Medulla oblongata (tissue), 1 donor: ENCODE measurements at regions not wholly inside any gene's neighbourhood (a gene's known extent, or its start where the extent isn't known, plus 50 kb on each side); places are given as distances from the start of the nearest gene placed in this dataset.
"Not testable (repeated sequence)": the region's sequence is repeated elsewhere in the genome, so short reads cannot be mapped to it uniquely, and the experiment has no call there.

ENCODE experiments used
- DNase-seq: peaks from one replicate; pipeline ENCODE4 v3.0.0-alpha.2; 2015; ENCODE audit errors: extremely low spot score

DNA sequence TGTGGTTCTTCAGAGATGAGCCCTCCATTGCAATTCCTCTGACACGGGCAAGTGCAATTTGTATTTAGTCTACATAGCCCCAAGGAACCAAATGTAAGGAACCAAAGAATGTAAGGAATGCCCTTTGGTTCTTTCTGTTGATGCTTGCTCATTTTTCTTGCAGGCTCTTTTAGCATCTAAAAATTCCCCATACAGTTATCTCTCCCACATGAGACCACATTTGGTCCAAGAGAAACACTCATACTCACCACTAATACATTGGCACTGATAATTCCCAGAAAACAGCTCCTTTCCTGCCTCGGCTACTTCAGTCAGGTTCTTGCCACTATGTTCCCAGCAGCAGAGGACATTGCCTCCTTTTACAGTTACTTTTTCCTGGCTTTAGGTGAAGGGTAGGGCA lies 332.6 kb downstream of the AEBP2 start:
- DNase-seq = no peak

DNA sequence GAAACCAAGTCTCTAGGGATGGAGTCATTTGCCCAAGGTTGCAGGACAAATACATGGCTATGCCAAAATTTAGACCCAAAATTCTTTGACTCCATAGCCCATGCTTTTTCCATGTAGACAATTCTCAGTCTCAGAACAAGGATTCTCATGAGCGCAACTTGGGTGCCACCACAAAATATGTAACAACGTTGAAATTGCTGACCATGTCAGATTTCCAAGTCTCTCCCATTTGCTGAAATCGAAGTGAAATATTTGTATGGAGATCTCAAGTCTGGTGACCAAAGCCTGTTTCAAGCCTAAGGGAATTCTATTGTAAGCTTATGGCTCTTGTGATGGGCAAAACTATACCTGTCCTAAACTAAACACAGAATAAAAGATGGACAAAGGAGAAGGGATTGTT lies 333.5 kb downstream of the AEBP2 start:
- no peak for DNase-seq

- DNase-seq = no peak
Measured at GRCh38 chr12:19775241-19775640, 335.9 kb downstream of the AEBP2 start.

DNA sequence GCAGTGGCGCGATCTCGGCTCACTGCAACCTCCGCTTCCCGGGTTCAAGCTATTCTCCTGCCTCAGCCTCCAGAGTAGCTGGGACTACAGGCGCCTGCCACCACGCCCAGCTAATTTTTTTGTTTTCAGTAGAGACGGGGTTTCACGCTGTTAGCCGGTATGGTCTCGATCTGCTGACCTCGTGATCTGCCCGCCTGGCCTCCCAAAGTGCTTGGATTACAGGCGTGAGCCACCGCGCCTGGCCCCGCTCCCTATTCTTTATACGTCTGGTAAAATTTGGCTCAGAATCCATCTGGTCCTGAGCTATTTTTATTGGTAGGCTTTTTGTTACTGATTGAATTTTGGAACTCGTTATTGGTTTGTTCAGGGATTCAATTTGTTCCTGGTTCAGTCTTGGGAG lies 336.7 kb downstream of the AEBP2 start:
- not testable (repeated sequence) for DNase-seq

GRCh38 chr12:19778172-19778571 lies 338.9 kb downstream of the AEBP2 start:
- DNase-seq = no peak

GRCh38 chr12:19778797-19779196 lies 339.5 kb downstream of the AEBP2 start:
- DNase-seq = no peak

DNA sequence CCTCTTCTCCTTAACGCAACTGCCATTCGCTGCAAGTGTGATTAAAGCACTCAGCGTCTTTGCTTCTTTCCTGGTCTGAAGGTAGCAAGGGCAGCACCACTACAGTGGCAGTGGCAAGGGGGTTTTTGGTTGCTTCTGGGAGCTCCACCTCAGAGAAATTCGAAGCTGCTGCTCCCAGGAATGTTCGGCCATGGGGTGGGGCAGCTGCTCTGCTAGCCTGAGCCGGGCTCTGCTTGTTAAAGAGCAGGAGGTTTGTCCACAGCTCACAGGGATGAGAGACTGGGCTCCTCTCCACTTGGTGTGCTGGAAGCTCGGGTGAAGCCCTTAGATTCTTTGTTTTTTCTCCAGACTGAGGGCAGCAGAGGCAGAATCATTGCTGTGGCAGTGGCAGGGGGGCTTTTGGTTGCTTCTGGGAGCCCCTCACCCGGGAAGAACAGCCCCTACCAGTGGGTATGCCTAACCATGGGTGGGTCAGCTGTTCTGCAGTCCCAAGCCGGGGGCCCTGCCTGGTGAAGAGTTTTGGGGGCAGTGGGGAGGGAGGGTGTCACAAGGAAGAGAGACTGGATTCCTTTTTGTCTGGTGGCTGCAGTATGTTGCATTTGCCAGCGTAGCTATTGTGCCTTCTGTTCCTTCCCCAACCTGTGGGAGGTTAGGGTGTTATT lies 340.2 kb downstream of the AEBP2 start:
- no peak for DNase-seq

DNA sequence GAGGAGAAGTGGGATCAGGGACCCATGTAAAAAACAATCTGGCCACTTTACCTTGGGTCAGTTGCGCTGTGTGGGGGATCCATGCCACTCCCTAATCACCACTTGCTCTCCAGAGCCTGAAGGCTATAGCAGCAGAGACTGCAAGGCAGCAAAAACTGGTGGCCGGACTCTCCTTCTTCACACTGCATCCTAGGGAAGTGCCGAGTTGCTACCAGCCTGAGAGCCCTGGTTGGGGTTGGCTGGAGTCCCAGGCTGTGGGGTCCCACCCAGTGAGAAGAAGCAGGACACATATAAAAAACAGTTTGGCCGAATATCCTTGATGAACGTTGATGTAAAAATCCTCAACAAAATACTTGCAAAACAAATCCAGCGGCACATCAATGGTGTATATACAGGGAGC lies 341.2 kb downstream of the AEBP2 start:
- no peak for DNase-seq

DNA sequence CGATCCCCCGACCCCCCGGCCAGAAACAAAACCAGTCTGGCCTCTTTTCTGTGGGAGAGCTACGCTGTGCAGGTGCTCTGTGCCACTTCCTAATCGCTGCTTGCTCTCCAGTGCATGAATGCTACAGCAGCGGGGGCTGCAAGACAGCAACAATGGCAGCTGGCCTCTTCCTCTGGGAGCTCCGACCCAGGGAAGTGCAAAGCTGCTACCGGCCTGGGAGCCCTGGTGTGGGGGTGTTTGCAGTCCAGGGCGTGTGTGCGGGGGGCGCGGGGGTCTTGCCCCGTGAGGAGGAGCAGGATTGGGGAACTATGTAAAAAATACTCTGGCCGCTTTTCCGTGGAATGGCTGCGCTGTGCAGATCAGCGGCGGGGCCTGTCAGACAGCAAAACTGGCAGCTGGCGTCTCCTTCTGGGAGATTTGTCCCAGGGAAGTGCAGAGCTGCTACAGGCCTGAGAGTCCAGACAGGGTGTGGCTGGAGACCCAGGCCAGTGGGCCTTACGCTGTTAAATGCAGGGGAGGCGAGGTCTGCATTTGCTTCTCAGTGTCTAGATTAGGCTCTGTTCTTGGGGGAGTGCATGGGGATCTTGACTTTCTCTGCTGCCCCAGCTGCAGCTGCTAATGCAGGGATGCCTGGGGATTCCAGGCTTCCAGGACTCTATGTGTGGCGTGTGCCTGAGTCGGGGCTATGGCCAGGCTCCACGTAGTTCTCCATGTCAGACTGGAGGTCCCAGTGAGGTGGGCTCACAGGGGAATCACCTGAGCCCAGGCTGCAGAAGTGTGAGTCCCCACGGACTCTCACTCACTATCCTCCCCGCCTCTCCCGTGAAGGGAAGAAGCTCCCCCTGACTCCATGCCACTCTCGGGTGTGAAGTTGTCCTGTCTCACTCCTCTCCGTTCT lies 344.5 kb downstream of the AEBP2 start:
- DNase-seq = no peak

DNA sequence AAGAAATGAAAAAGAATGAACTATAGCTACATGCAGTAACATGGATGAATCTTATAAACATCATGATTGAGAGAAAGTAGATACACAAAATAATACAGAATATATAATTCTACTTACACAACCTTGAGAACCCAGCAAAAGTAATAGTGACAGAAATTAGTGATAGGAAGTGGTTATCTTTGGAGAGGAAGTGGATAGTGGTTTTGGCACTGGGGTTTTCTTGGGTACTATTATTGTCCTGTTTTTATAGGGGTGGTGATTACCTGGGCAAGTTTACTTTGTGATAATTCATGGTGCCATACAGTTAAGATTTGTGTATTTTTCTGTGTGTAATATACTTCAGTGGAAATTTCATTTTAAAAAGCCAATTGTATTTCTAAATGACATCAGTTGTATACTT lies 352.7 kb downstream of the AEBP2 start:
- no peak for DNase-seq

DNA sequence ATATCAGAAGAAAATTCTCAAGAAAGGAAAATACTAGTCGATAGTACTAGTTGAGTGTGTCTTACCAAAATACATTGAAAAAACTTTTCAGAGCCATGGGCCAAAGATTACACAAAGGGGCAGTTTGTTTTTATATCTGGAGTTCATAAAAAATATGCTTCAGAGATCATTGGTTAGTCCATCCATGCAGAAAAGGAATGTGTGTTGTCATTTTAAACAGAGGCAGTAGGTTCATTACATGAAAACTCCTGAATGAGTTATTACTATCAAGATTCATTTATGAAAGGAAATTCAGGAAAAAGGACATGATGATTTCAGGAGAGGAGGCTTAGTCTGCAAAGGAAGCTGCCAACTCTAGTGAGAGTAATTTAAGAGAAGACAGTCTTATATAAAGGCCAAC lies 354.8 kb downstream of the AEBP2 start:
- DNase-seq = no peak

DNA sequence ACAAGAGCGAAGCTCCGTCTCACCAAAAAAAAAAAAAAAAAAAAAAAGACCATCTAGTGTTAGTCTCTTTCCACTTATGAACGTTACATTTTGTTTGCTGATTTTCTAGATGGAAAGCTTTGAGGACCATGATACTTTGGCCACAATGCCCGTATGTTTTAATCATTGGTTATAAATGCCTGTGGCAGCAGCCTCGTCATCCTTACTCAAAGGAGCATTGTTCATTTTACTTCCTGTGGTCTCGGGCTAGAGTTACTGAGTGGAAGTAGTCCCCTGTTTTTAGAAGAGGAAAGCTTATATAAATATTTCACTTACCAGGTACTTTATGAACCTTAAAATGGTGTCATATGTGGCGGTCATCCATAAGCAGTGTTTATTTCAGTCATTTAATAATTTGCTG lies 359.9 kb downstream of the AEBP2 start:
- DNase-seq = no peak

- no peak for DNase-seq
Measured at GRCh38 chr12:19799895-19800602, 360.8 kb downstream of the AEBP2 start.

- no peak for DNase-seq
Measured at GRCh38 chr12:19800884-19801283, 361.6 kb downstream of the AEBP2 start.

GRCh38 chr12:19801941-19802340 lies 362.6 kb downstream of the AEBP2 start:
- DNase-seq = no peak

DNA sequence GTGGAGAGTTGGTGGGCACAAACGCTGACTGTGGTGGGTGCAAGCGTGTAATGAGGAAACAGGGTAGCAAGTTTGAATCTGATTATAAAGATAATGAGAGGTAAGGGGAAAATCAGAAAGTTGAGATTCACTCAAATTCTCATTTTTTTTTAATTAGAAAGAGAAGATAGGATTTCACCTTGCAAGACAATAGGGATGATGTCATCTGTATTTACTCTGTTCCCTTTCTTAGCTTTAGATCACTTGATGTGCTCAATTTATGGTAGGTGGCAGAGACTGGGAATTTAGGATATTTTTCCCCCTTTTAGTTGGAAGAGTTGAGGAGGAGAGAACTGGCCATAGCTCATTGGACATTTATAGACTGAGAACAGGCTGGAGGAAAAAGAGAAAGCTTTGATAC lies 363.6 kb downstream of the AEBP2 start:
- no peak for DNase-seq

DNA sequence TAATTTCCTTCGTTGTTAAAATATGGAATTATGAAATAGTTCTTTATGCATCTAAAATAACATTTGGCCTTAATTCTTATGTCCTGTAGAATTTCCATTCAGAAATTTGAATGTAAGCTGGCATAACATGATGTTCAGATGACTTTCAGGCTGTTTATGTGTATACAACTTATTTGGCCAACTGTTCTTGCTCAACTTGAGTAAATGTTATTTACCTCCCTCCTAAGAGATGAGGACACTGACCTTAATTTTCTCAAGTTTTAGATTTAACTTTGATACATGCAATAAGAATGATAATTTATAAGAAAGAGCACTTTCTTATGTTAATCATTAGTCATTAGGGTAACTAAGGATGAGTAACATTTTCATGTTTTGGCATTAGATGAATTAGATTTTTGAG lies 365.4 kb downstream of the AEBP2 start:
- no peak for DNase-seq

- DNase-seq = no peak
Measured at GRCh38 chr12:19808371-19808770, 369.1 kb downstream of the AEBP2 start.

DNA sequence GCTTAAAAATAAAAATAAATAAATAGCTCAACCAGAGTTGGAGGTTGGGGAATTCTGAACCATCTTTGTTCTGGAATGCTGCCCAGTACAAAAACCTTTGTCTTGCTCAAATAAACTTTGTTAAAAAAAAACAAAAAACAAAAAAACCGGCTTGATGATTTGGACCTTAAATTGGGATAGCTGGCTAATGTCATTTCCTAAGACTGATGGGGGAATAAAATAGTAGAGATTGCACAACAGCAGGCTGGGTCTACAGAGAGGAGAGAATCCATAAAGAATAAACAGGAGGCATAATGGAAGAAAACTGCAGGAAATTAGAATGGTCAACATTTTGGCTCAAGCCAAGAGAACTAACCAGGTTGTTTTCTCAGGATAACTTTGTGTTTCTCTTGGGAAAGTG lies 370.9 kb downstream of the AEBP2 start:
- DNase-seq = no peak

DNA sequence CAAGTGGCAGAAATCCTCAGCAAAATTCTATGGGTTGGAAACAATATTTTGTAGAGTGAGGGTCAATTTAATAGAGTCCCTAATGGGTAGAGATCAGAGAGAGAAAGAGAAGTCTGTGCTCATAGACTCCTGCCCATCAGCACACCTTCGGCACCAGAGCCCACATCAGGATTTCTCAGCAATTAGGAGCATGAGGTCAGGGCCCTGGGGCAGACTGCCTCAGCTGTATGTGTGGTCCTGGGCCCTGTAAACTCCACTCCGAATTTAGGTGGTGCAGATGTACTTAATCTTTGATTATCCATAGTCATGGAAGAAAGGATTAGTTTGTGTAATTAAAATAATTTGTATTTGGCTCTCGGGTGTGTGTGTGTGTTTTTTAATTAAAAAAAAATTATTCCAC lies 372.6 kb downstream of the AEBP2 start:
- DNase-seq = no peak

- DNase-seq = no peak
Measured at GRCh38 chr12:19819231-19819630, 379.9 kb downstream of the AEBP2 start.

DNA sequence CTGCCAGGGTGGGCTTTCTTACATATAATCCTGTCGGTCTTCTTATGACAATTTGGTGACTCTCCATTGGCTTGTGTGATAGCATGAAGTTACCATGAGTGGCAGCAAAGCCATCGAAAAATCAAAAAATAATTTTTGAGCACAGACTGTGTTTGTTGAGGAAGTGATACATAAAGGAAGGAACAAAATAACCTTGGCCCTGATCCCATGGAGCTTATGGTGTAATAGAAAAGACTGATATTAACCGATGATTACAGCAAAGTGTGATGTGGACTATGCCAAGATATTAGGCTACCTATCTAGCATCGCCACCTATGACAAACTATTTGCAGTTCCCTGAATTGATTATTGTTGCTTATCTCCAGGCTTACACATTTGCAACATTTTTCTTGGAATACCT lies 383.2 kb downstream of the AEBP2 start:
- no peak for DNase-seq

DNA sequence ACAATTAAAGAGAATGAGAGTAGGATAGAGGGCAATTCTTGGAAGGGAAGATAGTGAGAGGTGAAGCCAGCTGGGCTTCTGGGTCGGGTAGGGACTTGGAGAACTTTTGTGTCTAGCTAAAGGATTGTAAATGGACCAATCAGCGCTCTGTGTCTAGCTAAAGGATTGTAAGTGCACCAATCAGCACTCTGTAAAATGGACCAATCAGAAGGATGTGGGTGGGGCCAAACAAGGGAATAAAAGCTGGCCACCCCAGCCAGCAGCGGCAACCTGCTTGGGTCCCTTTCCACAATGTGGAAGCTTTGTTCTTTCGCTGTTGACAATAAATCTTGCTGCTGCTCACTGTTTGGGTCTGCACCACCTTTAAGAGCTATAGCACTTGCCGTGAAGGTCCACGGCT lies 384.0 kb downstream of the AEBP2 start:
- not testable (repeated sequence) for DNase-seq
